SK-MEL-5 (cell line): ENCODE measurements at regions not wholly inside any gene's neighbourhood (a gene's known extent, or its start where the extent isn't known, plus 50 kb on each side); places are given as distances from the start of the nearest gene placed in this dataset.

Experiments
- DNase-seq: peaks from one replicate; pipeline ENCODE4 v3.0.0-alpha.2; 2016; ENCODE audit warnings: low read depth, low spot score
- in situ Hi-C: cut with HindIII; loops from 2 replicates; pipeline ENCODE4 v1.10.0; 2016; ENCODE audit warnings: low sequenced_read_pairs, high pct_unique_total_duplicates, low pct_unique_long_range_greater_than_20kb

GRCh38 chr2:4368907-4369306 lies 665.5 kb downstream of the DCDC2C start:
- in situ Hi-C loops, result no loop called here
- no peak for DNase-seq

- in situ Hi-C loops, result no loop called here
- no peak for DNase-seq
Measured at GRCh38 chr2:4369826-4370419, 666.5 kb downstream of the DCDC2C start.

- no peak for DNase-seq
- in situ Hi-C loops, result no loop called here
Measured at GRCh38 chr2:4370422-4371090, 667.2 kb downstream of the DCDC2C start.

- DNase-seq, result no peak
- in situ Hi-C loops, result no loop called here
Measured at GRCh38 chr2:4381049-4381448, 677.7 kb downstream of the DCDC2C start.

GRCh38 chr2:4381773-4382172 lies 678.4 kb downstream of the DCDC2C start:
- in situ Hi-C loops, result no loop called here
- no peak for DNase-seq

GRCh38 chr2:4391013-4391412 lies 687.6 kb downstream of the DCDC2C start:
- no peak for DNase-seq
- in situ Hi-C loops, result no loop called here

- in situ Hi-C loops, result no loop called here
- DNase-seq, result no peak
Measured at GRCh38 chr2:4404363-4404762, 701.0 kb downstream of the DCDC2C start.

- DNase-seq, result no peak
- in situ Hi-C loops, result no loop called here
Measured at GRCh38 chr2:4408321-4408720, 704.9 kb downstream of the DCDC2C start.

GRCh38 chr2:4412637-4413187 lies 709.3 kb downstream of the DCDC2C start:
- in situ Hi-C loops, result no loop called here
- DNase-seq, result no peak

GRCh38 chr2:4415171-4415570 lies 711.8 kb downstream of the DCDC2C start:
- no peak for DNase-seq
- in situ Hi-C loops, result no loop called here

GRCh38 chr2:4415810-4416413 lies 712.5 kb downstream of the DCDC2C start:
- DNase-seq, result no peak
- in situ Hi-C loops, result no loop called here

- no peak for DNase-seq
- in situ Hi-C loops, result no loop called here
Measured at GRCh38 chr2:4416431-4416830, 713.1 kb downstream of the DCDC2C start.

- in situ Hi-C loops, result no loop called here
- no peak for DNase-seq
Measured at GRCh38 chr2:4417771-4418170, 714.4 kb downstream of the DCDC2C start.

- in situ Hi-C loops, result no loop called here
- no peak for DNase-seq
Measured at GRCh38 chr2:4420032-4420431, 716.7 kb downstream of the DCDC2C start.

GRCh38 chr2:4424153-4424552 lies 720.8 kb downstream of the DCDC2C start:
- DNase-seq, result no peak
- in situ Hi-C loops, result no loop called here

- DNase-seq, result no peak
- in situ Hi-C loops, result no loop called here
Measured at GRCh38 chr2:4427083-4427482, 723.7 kb downstream of the DCDC2C start.

- DNase-seq, result no peak
- in situ Hi-C loops, result no loop called here
Measured at GRCh38 chr2:4445821-4446220, 742.4 kb downstream of the DCDC2C start.

- in situ Hi-C loops, result no loop called here
- no peak for DNase-seq
Measured at GRCh38 chr2:4454907-4455306, 751.5 kb downstream of the DCDC2C start.
